PC-9 (cell line): ENCODE measurements at regions not wholly inside any gene's neighbourhood (a gene's known extent, or its start where the extent isn't known, plus 50 kb on each side); places are given as distances from the start of the nearest gene placed in this dataset.

ENCODE experiments used
- EZH2 ChIP-seq: fragments of 200-600 bp; sonication (generic); IDR thresholded peaks from 2 replicates; pipeline ENCODE4 v1.8.0; 2017; ENCODE audit warnings: antibody characterized with exemption, low read depth
- TF ChIP-seq, protein P1 (sequence below): fragments of 200-600 bp; sonication (generic); conservative IDR thresholded peaks from 2 replicates; pipeline ENCODE4 v1.6.1; 2017; ENCODE audit warnings: mixed run types, antibody characterized with exemption, mild to moderate bottlenecking, moderate library complexity

DNA sequence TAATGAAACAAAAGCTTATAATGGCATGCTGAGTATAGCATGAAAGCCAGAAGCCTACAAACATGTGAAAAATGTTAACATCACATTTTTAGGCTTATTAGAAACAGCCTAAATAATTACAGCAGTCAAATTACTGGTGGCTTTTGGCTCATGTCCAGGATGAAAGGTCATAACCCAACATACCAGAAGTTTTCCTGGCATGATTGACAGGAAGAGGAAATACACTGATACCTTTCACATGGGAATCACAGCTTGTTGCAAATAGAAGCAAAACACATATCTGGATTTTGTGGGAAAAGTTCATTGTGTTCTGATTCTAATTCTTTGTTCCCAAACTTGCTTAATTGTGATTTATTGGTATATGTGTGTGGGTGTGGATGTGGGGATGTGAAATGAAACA, 393.5 kb upstream of the ARRDC4 start:
- TF ChIP-seq, protein P1, sequence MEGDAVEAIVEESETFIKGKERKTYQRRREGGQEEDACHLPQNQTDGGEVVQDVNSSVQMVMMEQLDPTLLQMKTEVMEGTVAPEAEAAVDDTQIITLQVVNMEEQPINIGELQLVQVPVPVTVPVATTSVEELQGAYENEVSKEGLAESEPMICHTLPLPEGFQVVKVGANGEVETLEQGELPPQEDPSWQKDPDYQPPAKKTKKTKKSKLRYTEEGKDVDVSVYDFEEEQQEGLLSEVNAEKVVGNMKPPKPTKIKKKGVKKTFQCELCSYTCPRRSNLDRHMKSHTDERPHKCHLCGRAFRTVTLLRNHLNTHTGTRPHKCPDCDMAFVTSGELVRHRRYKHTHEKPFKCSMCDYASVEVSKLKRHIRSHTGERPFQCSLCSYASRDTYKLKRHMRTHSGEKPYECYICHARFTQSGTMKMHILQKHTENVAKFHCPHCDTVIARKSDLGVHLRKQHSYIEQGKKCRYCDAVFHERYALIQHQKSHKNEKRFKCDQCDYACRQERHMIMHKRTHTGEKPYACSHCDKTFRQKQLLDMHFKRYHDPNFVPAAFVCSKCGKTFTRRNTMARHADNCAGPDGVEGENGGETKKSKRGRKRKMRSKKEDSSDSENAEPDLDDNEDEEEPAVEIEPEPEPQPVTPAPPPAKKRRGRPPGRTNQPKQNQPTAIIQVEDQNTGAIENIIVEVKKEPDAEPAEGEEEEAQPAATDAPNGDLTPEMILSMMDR, result no peak
- no peak for TF ChIP-seq EZH2
